NCI-H82 (cell line): ENCODE measurements at regions not wholly inside any gene's neighbourhood (a gene's known extent, or its start where the extent isn't known, plus 50 kb on each side); places are given as distances from the start of the nearest gene placed in this dataset.

Experiments used
- DNase-seq: peaks from one replicate; lab custom pipeline; 2025; lab: John Stamatoyannopoulos, UW

- no peak for DNase-seq
Measured at GRCh38 chr20:18999086-18999485, 185.5 kb downstream of the SCP2D1 start.

GRCh38 chr20:19000078-19000477 lies 186.5 kb downstream of the SCP2D1 start:
- DNase-seq: no peak

GRCh38 chr20:19001177-19001576 lies 187.6 kb downstream of the SCP2D1 start:
- DNase-seq: no peak

GRCh38 chr20:19003366-19004336 lies 190.1 kb downstream of the SCP2D1 start:
- DNase-seq: no peak

GRCh38 chr20:19004975-19005374 lies 191.4 kb downstream of the SCP2D1 start:
- DNase-seq: no peak

GRCh38 chr20:19008497-19008896 lies 194.9 kb downstream of the SCP2D1 start:
- DNase-seq: no peak

GRCh38 chr20:19009081-19009688 lies 195.6 kb downstream of the SCP2D1 start:
- no peak for DNase-seq

- DNase-seq: no peak
Measured at GRCh38 chr20:19012676-19013075, 199.1 kb downstream of the SCP2D1 start.

- no peak for DNase-seq
Measured at GRCh38 chr20:19013907-19014306, 198.5 kb upstream of the SLC24A3 start.

- no peak for DNase-seq
Measured at GRCh38 chr20:19015351-19016139, 196.9 kb upstream of the SLC24A3 start.

- DNase-seq: no peak
Measured at GRCh38 chr20:19016140-19016497, 196.3 kb upstream of the SLC24A3 start.

- DNase-seq: no peak
Measured at GRCh38 chr20:19017104-19017690, 195.2 kb upstream of the SLC24A3 start.

- no peak for DNase-seq
Measured at GRCh38 chr20:19018881-19019280, 193.6 kb upstream of the SLC24A3 start.

GRCh38 chr20:19019734-19020364 lies 192.6 kb upstream of the SLC24A3 start:
- no peak for DNase-seq

- DNase-seq: no peak
Measured at GRCh38 chr20:19021406-19022117, 190.9 kb upstream of the SLC24A3 start.

- no peak for DNase-seq
Measured at GRCh38 chr20:19022118-19022575, 190.3 kb upstream of the SLC24A3 start.

- peak; percentile 14 for DNase-seq
Measured at GRCh38 chr20:19022791-19023448, 189.5 kb upstream of the SLC24A3 start.

- no peak for DNase-seq
Measured at GRCh38 chr20:19024296-19025035, 188.0 kb upstream of the SLC24A3 start.

- DNase-seq: no peak
Measured at GRCh38 chr20:19025430-19026120, 186.9 kb upstream of the SLC24A3 start.
